GM19238 (cell line): ENCODE measurements at regions not wholly inside any gene's neighbourhood (a gene's known extent, or its start where the extent isn't known, plus 50 kb on each side); places are given as distances from the start of the nearest gene placed in this dataset.

ENCODE experiments used
- DNase-seq: peaks from one replicate; pipeline ENCODE4 v3.0.0; 2011; ENCODE audit warnings: low spot score; ENCODE audit not compliant: insufficient read length

DNA sequence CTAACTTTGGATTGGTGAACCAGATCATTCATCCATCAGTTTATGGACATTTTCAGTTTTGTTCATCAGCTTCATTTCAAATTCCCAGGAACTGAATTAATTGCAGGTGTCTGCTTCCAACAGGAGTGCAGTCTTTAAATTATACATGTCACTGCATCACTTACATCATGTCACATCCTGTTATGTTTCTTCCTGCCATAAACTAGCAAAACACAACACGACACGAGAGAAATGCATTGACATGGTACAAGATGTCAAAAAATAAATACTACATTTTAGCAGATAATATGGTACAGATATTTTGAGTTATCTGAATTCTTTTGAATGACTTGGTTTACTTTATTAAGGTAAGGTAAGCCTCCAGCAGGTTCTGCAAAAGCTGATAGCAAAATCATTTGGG is 415.5 kb downstream of the NR2F1-AS1 start:
- no peak for DNase-seq

DNA sequence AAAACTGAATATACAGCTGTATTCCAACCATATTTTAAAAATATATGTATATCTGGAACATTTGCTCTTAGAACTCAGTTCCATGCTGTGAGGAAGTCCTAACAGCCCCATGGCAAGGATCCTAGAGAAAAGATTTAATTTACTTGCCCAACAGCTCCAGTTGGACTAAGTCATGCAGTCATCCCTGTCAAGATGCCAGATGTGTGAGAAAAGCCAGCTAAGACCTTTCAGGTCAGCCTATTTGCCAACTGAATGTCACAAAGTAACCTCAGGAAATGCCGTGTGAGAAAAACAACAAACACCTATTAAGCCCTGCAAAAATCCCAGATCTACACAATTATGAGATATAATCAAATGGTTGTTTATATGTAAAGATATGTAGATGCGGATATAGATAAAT is 416.3 kb downstream of the NR2F1-AS1 start:
- no peak for DNase-seq

DNA sequence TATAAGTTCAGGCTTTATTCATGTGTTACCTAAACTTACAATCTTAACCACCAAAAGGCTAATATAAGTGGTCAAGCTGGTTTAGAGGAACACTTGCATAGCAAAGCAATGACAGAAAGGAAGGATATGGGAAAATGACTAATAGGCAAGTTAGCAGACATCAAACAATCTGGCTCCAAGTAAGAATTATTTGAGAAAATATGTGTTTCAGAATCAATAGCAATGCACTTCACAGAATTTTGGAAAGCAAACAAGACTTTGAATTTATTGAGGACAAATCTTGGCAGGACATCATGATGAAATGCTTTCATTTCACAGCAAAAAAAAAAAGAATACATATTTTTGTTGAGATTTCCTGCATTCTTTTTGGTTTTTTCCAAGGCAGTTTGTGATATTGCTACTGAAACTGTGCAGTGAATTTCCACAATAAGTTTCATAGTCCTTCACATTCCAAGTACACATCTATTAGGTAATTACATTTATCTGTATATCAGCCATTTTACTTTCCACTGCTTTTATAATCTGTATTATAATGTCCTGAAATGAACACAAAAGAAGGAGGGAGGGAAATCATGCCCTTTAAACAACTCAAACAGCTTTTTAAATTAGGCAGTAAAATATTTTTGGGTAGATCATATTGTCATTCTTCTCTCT is 417.9 kb downstream of the NR2F1-AS1 start:
- DNase-seq, result no peak

DNA sequence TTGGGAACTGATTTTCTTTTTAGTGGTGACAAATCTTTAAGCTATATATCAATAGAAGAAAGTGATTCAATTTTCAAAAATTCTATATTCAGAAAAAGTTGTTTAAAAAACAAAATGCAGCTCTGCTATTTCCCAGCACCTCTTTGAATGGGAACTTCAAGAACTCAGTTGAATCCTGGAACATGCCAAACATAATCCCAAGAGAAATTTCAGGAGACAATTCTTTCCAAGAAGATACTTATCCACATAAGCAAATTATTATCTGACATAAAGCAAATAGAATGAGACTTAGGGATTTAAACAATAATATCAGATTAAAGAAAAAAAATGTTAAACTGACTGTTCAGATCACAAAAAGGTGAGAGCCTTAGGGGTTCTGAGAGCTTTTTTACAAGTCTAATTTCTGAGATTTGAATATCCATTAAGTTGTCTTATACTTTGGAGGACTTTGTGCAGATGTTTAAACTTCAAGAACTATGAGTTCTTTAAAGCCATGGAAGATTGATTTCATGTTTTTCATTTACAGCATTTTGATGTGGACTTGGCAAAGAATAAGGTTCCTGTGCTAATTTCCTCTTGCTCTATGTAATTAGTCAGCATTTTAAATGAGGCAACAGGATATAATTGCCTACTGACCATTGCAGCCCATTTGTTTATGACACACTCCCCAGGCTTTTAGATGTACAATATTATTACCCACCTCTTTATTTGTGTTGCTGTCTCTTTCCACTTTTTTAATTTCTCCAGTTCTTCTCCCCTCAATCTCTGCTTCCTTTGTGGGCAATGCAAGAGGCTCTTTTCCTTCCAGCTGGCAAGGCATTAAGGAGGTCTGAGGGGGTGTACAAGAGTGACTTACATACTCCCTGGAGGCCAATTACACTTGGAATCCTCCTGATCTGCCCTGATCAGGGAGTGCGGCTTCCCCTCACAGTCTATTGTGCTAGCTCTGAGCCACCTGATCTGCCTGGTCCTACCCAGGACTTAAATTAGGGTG is 419.1 kb downstream of the NR2F1-AS1 start:
- DNase-seq, result no peak

DNA sequence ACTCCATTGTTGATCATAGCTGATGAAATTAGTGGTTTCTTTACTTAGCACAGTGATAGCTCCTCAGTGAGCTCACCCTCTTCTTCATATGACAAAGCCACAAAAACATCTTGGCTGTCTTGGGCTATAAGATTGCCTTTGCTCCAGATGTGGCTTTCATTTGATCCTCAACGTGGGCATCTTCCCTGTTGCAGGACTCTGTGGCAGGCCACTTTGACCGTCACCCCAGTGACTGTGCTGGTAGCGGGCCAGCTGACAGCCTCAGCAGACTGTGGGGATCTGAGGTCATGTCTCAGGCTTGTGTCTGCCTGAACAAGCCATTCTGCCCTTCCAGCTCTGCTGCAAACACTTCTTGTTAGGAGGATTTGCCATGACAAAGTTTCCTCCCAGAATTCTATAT is 422.2 kb downstream of the NR2F1-AS1 start:
- no peak for DNase-seq

DNA sequence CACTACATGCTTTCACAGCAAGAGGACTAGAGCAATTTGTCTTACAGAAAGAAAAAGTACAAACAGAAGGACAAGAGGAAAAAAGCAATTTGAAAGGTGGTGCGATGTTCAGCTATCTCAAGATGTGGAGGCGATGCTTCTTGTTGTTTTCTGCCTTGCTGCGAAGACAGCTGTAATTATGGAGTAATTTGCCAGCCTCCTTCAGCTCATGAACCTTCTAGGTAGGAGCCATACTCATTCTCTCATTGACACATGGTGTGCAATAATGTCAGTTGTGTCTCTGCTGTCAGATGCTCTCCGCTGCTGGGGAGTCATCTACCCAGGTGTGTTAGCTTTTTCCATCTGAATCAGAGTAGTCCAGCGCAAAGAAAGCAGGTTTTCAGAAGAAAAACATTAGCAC is 424.5 kb downstream of the NR2F1-AS1 start:
- no peak for DNase-seq

DNA sequence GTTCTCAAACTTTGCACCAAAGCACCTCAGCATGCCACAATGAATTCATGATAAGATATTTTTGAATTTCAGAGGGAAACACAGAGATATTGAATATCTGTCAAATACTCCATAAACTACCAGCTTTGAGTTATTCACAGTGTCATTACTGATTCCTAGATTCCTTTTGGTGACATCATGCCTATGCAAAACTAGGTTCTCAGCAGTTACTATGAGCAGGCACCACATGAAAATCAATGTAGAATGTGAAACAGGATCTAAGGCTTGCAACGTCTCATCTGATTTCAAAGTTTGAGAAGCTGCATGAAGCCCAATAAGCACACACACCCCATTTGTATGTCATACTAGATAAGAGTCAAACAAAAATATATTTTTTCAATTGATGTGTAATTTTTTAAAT is 426.5 kb downstream of the NR2F1-AS1 start:
- DNase-seq, result no peak

DNA sequence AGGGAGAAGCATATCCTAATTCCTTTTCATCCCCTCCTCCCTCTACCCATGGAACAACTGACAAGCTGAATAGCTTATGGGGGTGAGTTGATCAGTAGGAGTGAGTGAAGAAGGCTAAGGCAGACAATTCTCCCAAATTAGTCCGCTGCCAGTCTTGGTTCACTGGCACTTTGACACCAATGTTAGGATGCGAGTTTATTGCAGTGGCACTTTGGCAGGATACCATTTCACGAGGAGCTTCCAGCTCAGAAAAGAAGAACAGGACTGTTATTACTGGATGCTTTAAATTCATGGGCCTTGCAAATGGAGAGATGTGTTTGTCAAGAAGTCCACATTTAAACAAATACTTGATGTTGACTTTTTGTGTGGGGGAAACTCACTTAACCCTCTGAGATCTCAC is 427.6 kb downstream of the NR2F1-AS1 start:
- DNase-seq, result no peak

DNA sequence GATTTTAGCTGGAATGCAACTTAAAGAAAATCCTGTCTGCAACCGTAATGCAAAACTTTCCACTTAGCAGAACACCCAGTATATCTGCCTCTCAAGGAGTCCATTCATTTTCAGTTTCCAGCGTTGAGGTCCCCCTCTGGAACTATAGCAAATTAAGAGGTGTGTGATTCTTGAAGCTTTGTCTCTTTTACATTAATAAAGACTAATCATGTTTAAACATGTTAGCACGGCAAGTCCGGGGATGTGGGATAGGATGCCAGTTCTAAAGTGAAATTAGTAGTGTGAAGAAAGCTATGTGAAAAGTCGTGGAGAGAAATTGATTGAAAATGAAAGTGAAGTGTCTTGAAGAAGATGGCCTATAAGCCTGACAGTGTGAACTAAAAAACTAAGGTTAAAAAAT is 429.1 kb downstream of the NR2F1-AS1 start:
- DNase-seq, result no peak

DNA sequence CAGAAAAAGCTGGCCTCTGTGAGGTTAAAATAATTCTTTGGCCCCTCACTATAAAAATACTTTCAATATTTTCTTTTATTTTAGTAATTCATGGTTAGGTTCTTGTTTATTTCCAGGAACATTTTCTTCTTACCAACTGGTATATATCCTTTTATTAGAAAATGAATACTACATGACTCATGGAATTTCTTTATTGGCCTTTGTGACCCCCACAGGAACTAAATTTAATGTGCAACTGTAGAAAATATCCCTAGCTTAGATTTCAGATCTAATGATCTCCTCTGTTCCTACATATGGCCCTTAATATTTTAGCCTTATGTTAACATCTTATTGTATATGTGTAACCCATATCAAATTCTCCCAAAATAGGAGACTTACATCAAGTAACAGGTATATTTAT is 429.9 kb downstream of the NR2F1-AS1 start:
- DNase-seq, result no peak

DNA sequence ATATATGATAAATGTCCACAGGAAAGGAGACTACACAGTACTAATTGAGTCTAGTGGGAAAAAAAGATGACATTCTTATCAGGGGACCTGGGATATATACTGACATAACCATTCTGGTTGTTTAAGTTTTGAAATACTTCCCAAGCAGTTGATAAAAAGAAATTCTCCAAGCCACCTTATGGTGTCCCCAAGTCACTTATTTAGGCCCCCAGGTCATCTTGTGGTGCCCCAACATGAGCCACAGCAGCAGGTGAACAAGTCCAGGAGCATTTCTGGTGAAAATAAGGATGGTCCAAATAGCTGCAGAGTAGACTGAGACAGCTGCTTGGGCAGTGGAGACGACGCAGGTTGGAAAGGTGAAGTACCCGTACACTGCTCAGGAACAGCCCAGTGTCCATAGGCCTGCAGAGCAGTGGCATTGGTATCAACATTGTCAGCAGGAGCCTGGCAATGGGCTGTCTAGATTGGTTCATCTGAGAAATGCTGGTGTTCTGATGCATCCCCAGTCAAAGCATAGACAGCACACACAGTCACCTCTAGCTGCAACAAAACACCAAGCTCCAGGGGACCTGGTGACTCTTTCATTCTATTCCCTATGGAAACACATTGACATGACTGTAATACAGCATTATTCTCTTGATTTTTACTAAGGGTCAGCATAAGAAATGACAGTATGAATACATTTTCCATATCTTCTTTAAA is 430.6 kb downstream of the NR2F1-AS1 start:
- no peak for DNase-seq

DNA sequence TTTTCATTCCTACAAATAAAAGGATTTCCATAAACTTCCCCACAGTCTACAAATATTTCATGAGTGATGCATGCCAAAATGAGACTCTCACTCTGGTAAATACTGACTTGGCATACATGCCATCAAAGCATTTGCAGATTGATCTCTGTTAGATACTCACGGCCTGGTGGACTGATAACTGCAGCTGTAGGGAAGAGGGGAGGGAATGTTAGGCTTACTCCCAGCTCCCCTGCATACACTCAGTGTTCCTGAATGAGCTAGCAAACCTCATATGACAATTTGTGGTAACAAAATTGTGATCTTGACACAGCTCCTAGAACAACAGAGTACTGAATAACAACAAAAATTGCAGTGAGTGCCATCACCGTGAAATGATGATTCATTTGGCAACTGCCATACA is 435.3 kb downstream of the NR2F1-AS1 start:
- DNase-seq, result no peak

DNA sequence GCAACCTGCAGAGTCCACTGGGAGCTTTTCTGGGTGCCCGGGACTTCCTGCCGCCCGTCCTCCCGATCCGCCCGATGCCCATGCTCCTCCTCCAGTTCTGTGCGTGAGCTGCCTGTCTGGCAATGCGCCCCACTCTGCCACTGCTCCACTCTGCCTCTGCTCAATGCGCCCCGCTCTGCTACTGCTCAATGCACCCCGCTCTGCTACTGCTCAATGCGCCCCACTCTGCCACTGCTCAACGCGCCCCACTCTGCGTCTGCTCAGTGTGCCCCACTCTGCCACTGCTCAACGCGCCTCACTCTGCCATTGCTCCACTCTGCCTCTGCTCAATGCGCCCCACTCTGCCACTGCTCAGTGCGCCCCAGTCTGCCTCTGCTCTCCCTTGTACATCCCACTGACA is 436.0 kb downstream of the NR2F1-AS1 start:
- DNase-seq, result no peak

DNA sequence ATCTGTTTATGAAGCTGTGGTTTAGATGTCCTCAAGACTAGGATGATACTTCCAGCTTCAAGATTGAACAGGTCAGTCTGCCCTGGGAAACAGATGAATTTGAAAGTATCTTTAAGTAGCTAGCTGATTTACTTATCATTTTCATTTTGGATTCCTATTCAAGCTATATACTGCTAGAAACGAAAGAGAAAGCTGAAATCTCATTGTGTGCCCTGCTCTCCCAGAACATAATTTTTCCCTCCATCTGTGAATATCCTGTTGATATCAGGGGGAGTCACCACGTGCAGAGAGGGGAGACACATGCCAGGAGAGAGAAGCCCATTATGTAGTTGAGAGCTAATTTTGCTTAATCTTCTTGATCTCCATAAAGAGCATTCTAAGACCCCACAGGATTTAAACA is 439.1 kb downstream of the NR2F1-AS1 start:
- no peak for DNase-seq

DNA sequence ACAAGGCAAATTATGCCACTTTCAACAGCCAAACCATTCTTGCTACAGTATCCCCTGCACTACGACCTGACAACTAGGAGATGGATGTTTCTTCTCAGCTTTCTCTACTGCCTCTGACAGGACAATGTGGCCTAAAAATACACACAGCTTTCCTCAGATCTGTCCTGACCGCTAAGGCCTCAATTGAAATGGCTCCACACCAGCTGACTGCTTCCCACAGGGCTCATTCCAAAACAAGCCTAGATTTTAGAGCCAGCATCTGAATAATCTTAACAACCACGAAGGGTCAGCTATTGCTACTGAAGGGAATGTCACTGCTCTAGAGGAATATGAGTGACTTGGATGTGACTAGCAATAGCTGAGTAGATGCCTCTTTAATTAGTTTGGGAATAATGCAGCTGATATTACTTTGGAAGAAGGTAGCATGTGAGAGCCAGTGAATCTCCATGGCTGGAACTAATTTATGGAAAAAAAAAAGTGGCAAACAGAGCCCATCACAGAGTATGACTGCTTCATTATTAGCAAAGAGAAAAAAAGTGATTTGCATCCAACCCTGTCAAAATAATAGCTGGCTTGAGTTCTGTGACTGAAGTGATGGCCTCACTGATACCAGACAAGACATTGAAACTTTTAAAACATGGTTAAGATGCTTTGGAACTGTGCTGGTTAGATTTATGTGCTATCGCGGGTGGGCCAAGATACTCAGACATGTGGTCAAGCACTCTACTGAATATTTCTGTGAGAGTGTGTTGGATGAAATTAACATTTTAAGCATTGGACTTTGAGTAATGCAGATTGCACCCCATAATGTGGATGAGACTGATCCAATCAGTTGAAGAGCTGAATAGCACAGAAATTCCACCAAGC is 450.2 kb downstream of the NR2F1-AS1 start:
- DNase-seq, result no peak

DNA sequence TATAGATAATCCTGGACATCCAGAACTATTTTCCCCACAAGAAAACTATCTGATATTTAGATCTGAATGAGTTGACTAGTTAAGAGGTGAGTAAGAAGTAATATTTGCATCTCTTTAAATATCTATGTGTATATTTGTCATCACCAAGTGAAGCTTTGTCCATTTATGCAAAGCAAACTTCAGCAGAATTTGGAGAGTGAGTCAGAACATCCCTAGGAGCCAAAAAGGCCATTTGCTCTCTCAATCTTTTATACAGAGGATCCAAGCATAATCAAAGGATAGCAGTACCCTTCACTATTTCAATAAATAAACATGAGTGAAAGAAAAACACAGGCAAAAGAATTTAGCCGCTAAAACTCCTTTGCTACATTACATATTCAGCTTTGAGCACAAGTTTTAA is 454.4 kb downstream of the NR2F1-AS1 start:
- no peak for DNase-seq

DNA sequence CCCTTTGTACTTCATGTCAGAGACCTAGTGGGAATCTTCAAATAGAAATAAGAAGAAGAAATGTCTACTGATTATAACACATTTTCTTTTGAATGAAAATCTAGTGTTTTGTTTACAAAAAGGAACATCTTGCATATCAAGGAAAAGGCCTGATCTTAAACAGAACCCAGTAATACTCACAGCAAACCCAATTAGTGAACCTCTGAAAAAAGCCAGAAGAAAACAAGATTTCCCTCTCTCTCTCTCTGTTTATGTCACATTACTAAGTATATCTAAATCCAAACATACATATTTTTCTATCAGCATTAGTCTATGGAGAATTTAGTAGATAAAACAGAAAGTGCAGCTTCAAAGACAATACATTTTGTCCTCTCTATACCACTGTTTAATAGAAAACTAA is 457.9 kb downstream of the NR2F1-AS1 start:
- DNase-seq, result no peak

DNA sequence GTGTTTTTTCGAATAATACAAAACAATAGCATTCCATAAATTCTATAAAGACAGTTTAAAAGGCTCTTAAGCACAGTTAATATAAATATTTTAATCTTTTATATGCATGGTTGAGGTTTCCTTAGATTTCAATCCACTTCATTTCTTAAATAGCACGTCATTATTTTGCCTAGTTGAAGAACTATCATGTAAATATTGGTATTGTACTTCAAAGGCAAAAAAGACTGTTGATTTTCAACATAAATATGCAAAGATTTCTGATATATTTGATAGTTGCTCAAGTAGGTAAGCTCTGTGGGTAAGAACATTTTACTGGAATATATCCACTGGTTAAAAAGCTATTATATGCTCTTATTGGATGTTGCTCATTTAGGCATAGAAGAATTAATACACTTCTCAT is 458.6 kb downstream of the NR2F1-AS1 start:
- DNase-seq, result no peak

DNA sequence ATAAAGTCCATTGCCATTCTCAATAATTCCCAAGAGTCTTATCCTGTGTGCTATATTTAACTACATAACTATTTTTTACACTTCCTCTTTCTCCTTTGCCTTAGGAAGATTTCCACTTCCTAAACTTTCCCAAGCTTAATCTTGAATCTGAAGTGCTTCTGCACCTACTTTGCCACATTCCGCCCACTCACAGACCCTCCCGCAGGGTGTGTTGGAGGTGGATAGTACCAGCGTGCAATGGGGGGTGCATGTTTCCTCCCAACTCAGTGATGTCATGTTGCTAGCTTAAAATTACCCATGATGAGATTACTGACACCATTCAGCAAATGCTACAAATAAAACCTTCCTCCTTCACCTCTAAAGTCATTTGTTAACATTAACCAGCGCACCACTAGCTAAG is 460.2 kb downstream of the NR2F1-AS1 start:
- DNase-seq, result no peak

DNA sequence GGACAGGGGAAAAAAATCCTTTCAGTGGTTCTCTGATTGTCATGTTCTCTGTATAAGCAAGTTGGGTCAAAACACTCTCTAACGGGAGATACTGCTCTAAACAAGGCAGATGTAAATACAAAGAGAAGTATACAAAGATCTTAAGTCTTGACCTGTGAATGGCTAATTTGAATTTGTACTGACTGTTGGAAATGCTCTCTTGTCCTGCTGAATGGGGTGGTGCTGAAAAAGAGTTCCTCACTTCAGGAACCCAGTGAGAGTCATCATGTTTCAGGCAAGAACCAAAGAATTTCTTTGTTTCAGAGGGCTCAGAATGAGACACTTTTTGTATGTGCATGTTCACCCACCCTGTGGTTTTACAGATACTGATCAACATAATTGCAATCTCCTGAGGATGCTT is 461.0 kb downstream of the NR2F1-AS1 start:
- no peak for DNase-seq
